ENCODE measurements at regions not wholly inside any gene's neighbourhood (a gene's known extent, or its start where the extent isn't known, plus 50 kb on each side); places are given as distances from the start of the nearest gene placed in this dataset.
"Not testable (repeated sequence)": the region's sequence is repeated elsewhere in the genome, so short reads cannot be mapped to it uniquely, and the experiment has no call there.

- TF ChIP-seq SIN3A (IDR thresholded peaks at IDR 0.05; ENCODE audit: borderline replicate concordance, insufficient read depth, low read depth, low read length) (no peak), TCF7L2 (IDR thresholded peaks at IDR 0.05; ENCODE audit: low read depth, low read length) (no peak), POLR2AphosphoS5 (IDR thresholded peaks at IDR 0.05; ENCODE audit: low read depth, low read length) (no peak), REST (IDR thresholded peaks at IDR 0.05; ENCODE audit: insufficient read depth in 1 of 2, low read depth in 2 of 2, low read length in 1 of 2) (no peak), CTCF (IDR thresholded peaks at IDR 0.05) (no peak)
- no peak for DNase-seq (ENCODE audit: low read depth, low spot score)
- H3K9me3 ChIP-seq (ENCODE audit: control insufficient read depth, insufficient read depth, low read depth, low read length), result no peaks in the 10 kb centered on the region
- no peaks in the 10 kb centered on the region; the same call in 1 of the 2 replicates for H3K27me3 ChIP-seq (ENCODE audit: control insufficient read depth, insufficient read depth, low read length)
- ATAC-seq, result no peak
- H3K36me3 ChIP-seq (ENCODE audit: control insufficient read depth, insufficient read depth, low read length), result no peaks in the 10 kb centered on the region
- BruUV-seq (replicated peaks), result no TSS peak
- ChIA-PET POLR2A (no interaction called here), CTCF (no interaction called here)
- H3K4me3 ChIP-seq (ENCODE audit: low read depth in 2 of 2, low read length in 2 of 2), result no peak overlapping the region
- in situ Hi-C loops (cut with HindIII; ENCODE audit: low pct_unique_long_range_greater_than_20kb, low sequenced_read_pairs) (no loop called here), intact Hi-C loops (cut with micrococcal nuclease; ENCODE audit: unreplicated experiment) (no loop called here)
- H3K4me1 ChIP-seq (ENCODE audit: control insufficient read depth, insufficient read depth, low read length), result no peaks in the 10 kb centered on the region
- H3K27ac ChIP-seq (ENCODE audit: low read length), result no peak overlapping the region
Observed at GRCh38 chr11:45732343-45732742, 66.9 kb upstream of the CHST1 start.

GRCh38 chr11:45731171-45731570 is 65.7 kb upstream of the CHST1 start:
- CTCF ChIA-PET, POLR2A ChIA-PET: not testable (repeated sequence)

GRCh38 chr11:45730014-45730413 is 64.6 kb upstream of the CHST1 start:
- DNase-seq (ENCODE audit: low read depth, low spot score) (no peak), ATAC-seq (no peak)
- in situ Hi-C loops (cut with HindIII; ENCODE audit: low pct_unique_long_range_greater_than_20kb, low sequenced_read_pairs) (no loop called here), intact Hi-C loops (cut with micrococcal nuclease; ENCODE audit: unreplicated experiment) (no loop called here)
- H3K36me3 ChIP-seq (ENCODE audit: control insufficient read depth, insufficient read depth, low read length), result no peaks in the 10 kb centered on the region
- no peaks in the 10 kb centered on the region for H3K4me1 ChIP-seq (ENCODE audit: control insufficient read depth, insufficient read depth, low read length)
- no peaks in the 10 kb centered on the region for H3K9me3 ChIP-seq (ENCODE audit: control insufficient read depth, insufficient read depth, low read depth, low read length)
- no peak overlapping the region for H3K27ac ChIP-seq (ENCODE audit: low read length)
- peaks cover 5% of the 10 kb centered on the region; the same call in 1 of the 2 replicates for H3K27me3 ChIP-seq (ENCODE audit: control insufficient read depth, insufficient read depth, low read length)
- no TSS peak for BruUV-seq (replicated peaks)
- CTCF ChIA-PET, result no interaction called here
- no peak for TF ChIP-seq TCF7L2 (IDR thresholded peaks at IDR 0.05; ENCODE audit: low read depth, low read length)
- TF ChIP-seq POLR2AphosphoS5 (IDR thresholded peaks at IDR 0.05; ENCODE audit: low read depth, low read length), result no peak
- no peak for TF ChIP-seq REST (IDR thresholded peaks at IDR 0.05; ENCODE audit: insufficient read depth in 1 of 2, low read depth in 2 of 2, low read length in 1 of 2)
- TF ChIP-seq CTCF (IDR thresholded peaks at IDR 0.05), result no peak
- no peak for TF ChIP-seq SIN3A (IDR thresholded peaks at IDR 0.05; ENCODE audit: borderline replicate concordance, insufficient read depth, low read depth, low read length)
- POLR2A ChIA-PET, result no interaction called here
- no peak overlapping the region for H3K4me3 ChIP-seq (ENCODE audit: low read depth in 2 of 2, low read length in 2 of 2)

More at GRCh38 chr11:45731171-45731570, 65.7 kb upstream of the CHST1 start:
- H3K27me3 ChIP-seq (ENCODE audit: control insufficient read depth, insufficient read depth, low read length); intact Hi-C loops (cut with micrococcal nuclease; ENCODE audit: unreplicated experiment); BruUV-seq (replicated peaks); in situ Hi-C loops (cut with HindIII; ENCODE audit: low pct_unique_long_range_greater_than_20kb, low sequenced_read_pairs); H3K9me3 ChIP-seq (ENCODE audit: control insufficient read depth, insufficient read depth, low read depth, low read length); DNase-seq (ENCODE audit: low read depth, low spot score); ATAC-seq; H3K27ac ChIP-seq (ENCODE audit: low read length); H3K36me3 ChIP-seq (ENCODE audit: control insufficient read depth, insufficient read depth, low read length); H3K4me1 ChIP-seq (ENCODE audit: control insufficient read depth, insufficient read depth, low read length); H3K4me3 ChIP-seq (ENCODE audit: low read depth in 2 of 2, low read length in 2 of 2): not testable (repeated sequence)
